HCT116 (cell line): ENCODE measurements at regions not wholly inside any gene's neighbourhood (a gene's known extent, or its start where the extent isn't known, plus 50 kb on each side); places are given as distances from the start of the nearest gene placed in this dataset.

Source experiments
- ATAC-seq: fragments of 200-7000 bp; cut with Tn5 transposase; 2 replicates; pipeline ENCODE4 v1.9.1; 2020; ENCODE audit warnings: mild to moderate bottlenecking, moderate library complexity
- BruUV-seq: library from RNA; stranded (reverse); fragments of 400-500 nt; replicated peaks from 2 replicates; lab custom pipeline; 2021; lab: Mats Ljungman, UMichigan
- CTCF ChIA-PET: fragments of 300-600 bp; sonication (Branson Sonifier 250); formaldehyde crosslinking; loops from one replicate; lab custom pipeline; 2021; ENCODE audit warnings: antibody characterized with exemption; lab: Charles Lee
- POLR2A ChIA-PET: fragments of 300-600, 350-600 bp; sonication (Branson Sonifier 250); formaldehyde crosslinking; loops from one replicate; lab custom pipeline; 2021; ENCODE audit warnings: antibody characterized with exemption; lab: Charles Lee
- RAD21 ChIA-PET, 2 experiments: fragments of 300-600 bp; sonication (Branson Sonifier 250); formaldehyde crosslinking; loops; one replicate each; lab custom pipeline; 2023; ENCODE audit warnings: low total read pairs in 2 of 2; ENCODE audit not compliant: uncharacterized antibody in 2 of 2, unreplicated experiment in 2 of 2, low non-redundant PET in 1 of 2; lab: Charles Lee
- DNase-seq: peaks from one replicate; pipeline ENCODE4 v3.0.0-alpha.2; 2010; ENCODE audit warnings: low read depth, low spot score
- H2AFZ ChIP-seq: fragments of 200-600 bp; shearing (Covaris generic), sonication (generic); 2 replicates; pipeline ENCODE4 v1.6.1; 2017; ENCODE audit warnings: low read depth, mixed run types, mixed read lengths, antibody characterized with exemption, low read length; ENCODE audit not compliant: poor library complexity, severe bottlenecking
- H3K27ac ChIP-seq: 2 replicates; pipeline ENCODE4 v1.5.1; 2012; ENCODE audit warnings: low read depth, low read length
- H3K27me3 ChIP-seq: fragments of 200-600 bp; sonication (generic); 2 replicates; pipeline ENCODE4 v1.6.1; 2016; ENCODE audit warnings: mixed run types, low read length, mixed read lengths; ENCODE audit not compliant: insufficient read depth
- H3K36me3 ChIP-seq, 2 experiments: fragments of 200-500 bp in 1 of 2; fragments of 200-600 bp in 1 of 2; sonication (Bioruptor generic) in 1 of 2; sonication (generic) in 1 of 2; 2 replicates each; pipeline versions ENCODE4 v1.5.1 to v1.6.1; 2014 to 2016; ENCODE audit warnings: low read length in 2 of 2, inconsistent platforms in 1 of 2, mixed read lengths in 1 of 2, mixed run types in 1 of 2; ENCODE audit not compliant: insufficient read depth in 2 of 2, control insufficient read depth in 1 of 2
- H3K4me1 ChIP-seq, 2 experiments: fragments of 200-600 bp in 1 of 2; sonication (generic) in 1 of 2; 2 replicates each; pipeline versions ENCODE4 v1.5.1 to v1.6.1; 2012 to 2017; ENCODE audit warnings: low read length in 2 of 2, inconsistent platforms in 1 of 2, mild to moderate bottlenecking in 1 of 2, mixed read lengths in 1 of 2, mixed run types in 1 of 2, moderate library complexity in 1 of 2; ENCODE audit not compliant: insufficient read depth in 2 of 2, control insufficient read depth in 1 of 2
- H3K4me2 ChIP-seq: fragments of 200-600 bp; sonication (generic); 2 replicates; pipeline ENCODE4 v1.6.1; 2017; ENCODE audit warnings: mixed run types, low read length, mixed read lengths
- H3K4me3 ChIP-seq, 2 experiments: fragments of 200-600 bp in 1 of 2; sonication (generic) in 1 of 2; replicated peaks in 1 of 2; 2 replicates each; pipeline ENCODE4 v1.5.1; 2011 to 2016; ENCODE audit warnings: low read length in 2 of 2, control low read depth in 1 of 2, low read depth in 1 of 2, mild to moderate bottlenecking in 1 of 2, mixed read lengths in 1 of 2, mixed run types in 1 of 2
- H3K79me2 ChIP-seq: fragments of 200-600 bp; sonication (generic); 2 replicates; pipeline ENCODE4 v1.6.1; 2017; ENCODE audit warnings: mild to moderate bottlenecking, mixed run types, low read length, moderate library complexity, mixed read lengths; ENCODE audit not compliant: insufficient read depth
- H3K9ac ChIP-seq: fragments of 200-600 bp; sonication (generic); 2 replicates; pipeline ENCODE4 v1.6.1; 2016; ENCODE audit warnings: low read length, mixed read lengths
- H3K9me2 ChIP-seq: fragments of 200-600 bp; sonication (generic), shearing (Covaris generic); 2 replicates; pipeline ENCODE4 v1.6.1; 2017; ENCODE audit warnings: mixed run types, mild to moderate bottlenecking, moderate library complexity; ENCODE audit not compliant: insufficient read depth
- H3K9me3 ChIP-seq, 2 experiments: fragments of 200-500 bp in 1 of 2; fragments of 200-600 bp in 1 of 2; sonication (Bioruptor generic) in 1 of 2; sonication (generic) in 1 of 2; 2 replicates each; pipeline ENCODE4 v1.6.1; 2014 to 2017; ENCODE audit warnings: low read length in 2 of 2, mixed read lengths in 2 of 2, inconsistent platforms in 1 of 2, low read depth in 1 of 2, mild to moderate bottlenecking in 1 of 2, mixed run types in 1 of 2, moderate library complexity in 1 of 2; ENCODE audit not compliant: control insufficient read depth in 1 of 2, insufficient read depth in 1 of 2
- H4K20me1 ChIP-seq: fragments of 200-600 bp; sonication (generic), shearing (Covaris generic); 2 replicates; pipeline ENCODE4 v1.6.1; 2017; ENCODE audit warnings: mixed run types, mild to moderate bottlenecking, moderate library complexity; ENCODE audit not compliant: insufficient read depth
- CBX3 ChIP-seq: IDR thresholded peaks from 2 replicates; pipeline ENCODE4 v1.6.1; 2012; ENCODE audit warnings: low read depth
- CEBPB ChIP-seq: IDR thresholded peaks from 2 replicates; pipeline ENCODE4 v1.6.1; 2012; ENCODE audit warnings: low read depth
- ELF1 ChIP-seq: IDR thresholded peaks from 2 replicates; pipeline ENCODE4 v1.6.1; 2012; ENCODE audit warnings: low read depth, borderline replicate concordance
- POLR2A ChIP-seq: IDR thresholded peaks from 2 replicates; pipeline ENCODE4 v1.7.0; 2011; ENCODE audit warnings: borderline replicate concordance; ENCODE audit not compliant: insufficient read depth, insufficient read length; ENCODE audit errors: extremely low read depth
- POLR2AphosphoS5 ChIP-seq: IDR thresholded peaks from 2 replicates; pipeline ENCODE4 v1.6.1; 2011; ENCODE audit warnings: mild to moderate bottlenecking, low read depth, low read length, moderate library complexity
- REST ChIP-seq: IDR thresholded peaks from 2 replicates; pipeline ENCODE4 v1.6.1; 2012; ENCODE audit warnings: low read depth
- SIN3A ChIP-seq: IDR thresholded peaks from 2 replicates; pipeline ENCODE4 v1.6.1; 2012; ENCODE audit warnings: low read depth
- SP1 ChIP-seq: IDR thresholded peaks from 2 replicates; pipeline ENCODE4 v1.6.1; 2012; ENCODE audit warnings: low read depth
- SRF ChIP-seq: IDR thresholded peaks from 2 replicates; pipeline ENCODE4 v1.6.1; 2012; ENCODE audit warnings: low read depth
- ZNF274 ChIP-seq: fragments of 200-500 bp; sonication (Bioruptor generic); IDR thresholded peaks from 2 replicates; pipeline ENCODE4 v1.6.1; 2014; ENCODE audit warnings: mild to moderate bottlenecking, low read depth, low read length, inconsistent platforms
- intact Hi-C: fragments of 100-400 bp; cut with micrococcal nuclease; formaldehyde crosslinking; loops from 2 replicates; pipeline ENCODE4 v1.10.0; 2022

GRCh38 chr18:41724195-41724594 lies 230.8 kb upstream of the PIK3C3 start:
- intact Hi-C loops, result no loop called here
- RAD21 ChIA-PET, result no interaction called here
- no peak overlapping the region for H3K4me2 ChIP-seq
- H3K27me3 ChIP-seq, result no peaks in the 10 kb centered on the region
- no TSS peak for BruUV-seq
- no peaks in the 10 kb centered on the region for H3K79me2 ChIP-seq
- H4K20me1 ChIP-seq, result no peaks in the 10 kb centered on the region
- no peak for ATAC-seq
- H3K36me3 ChIP-seq, result no peaks in the 10 kb centered on the region
- POLR2A ChIA-PET, result no interaction called here
- H2AFZ ChIP-seq, result no peak overlapping the region
- H3K27ac ChIP-seq, result no peak overlapping the region
- H3K9ac ChIP-seq, result no peak overlapping the region
- no peak overlapping the region for H3K4me3 ChIP-seq
- no peak for TF ChIP-seq CBX3
- no peak for TF ChIP-seq SRF
- no peak for TF ChIP-seq SIN3A
- no peak for TF ChIP-seq REST
- no peak for TF ChIP-seq POLR2AphosphoS5
- TF ChIP-seq ELF1, result no peak
- no peak for TF ChIP-seq ZNF274
- TF ChIP-seq POLR2A, result no peak
- no peak for TF ChIP-seq SP1
- TF ChIP-seq CEBPB, result no peak
- DNase-seq, result no peak
- peaks cover 3 to 12% of the 10 kb centered on the region in 2 experiments; a peak in 2 of 4 replicates for H3K9me3 ChIP-seq
- CTCF ChIA-PET, result no interaction called here
- no peaks in the 10 kb centered on the region for H3K4me1 ChIP-seq
- H3K9me2 ChIP-seq, result no peaks in the 10 kb centered on the region
